A549 (cell line): ENCODE measurements at regions not wholly inside any gene's neighbourhood (a gene's known extent, or its start where the extent isn't known, plus 50 kb on each side); places are given as distances from the start of the nearest gene placed in this dataset.

Source experiments
- ATAC-seq, 2 experiments: fragments of 200-7000 bp in 1 of 2; fragments of >200 bp in 1 of 2; cut with Nextera tagmentation in 1 of 2; cut with Tn5 transposase in 1 of 2; 3 replicates each; pipeline versions ENCODE4 v1.8.0 to v1.9.1; 2018 to 2020; ENCODE audit warnings: mild to moderate bottlenecking in 1 of 2, moderate library complexity in 1 of 2
- CTCF ChIA-PET: fragments of 300-600 bp; sonication (Branson Sonifier 250); formaldehyde crosslinking; extraction: SDS; loops from one replicate; lab custom pipeline; 2021; ENCODE audit warnings: antibody characterized with exemption, inconsistent platforms; lab: Yijun Ruan, JAX
- POLR2A ChIA-PET: fragments of 350-600 bp; formaldehyde crosslinking; extraction: SDS; loops from one replicate; lab custom pipeline; 2021; ENCODE audit warnings: antibody characterized with exemption, inconsistent platforms; lab: Yijun Ruan, JAX
- DNase-seq, 2 experiments: peaks; one replicate each; pipeline versions ENCODE4 v3.0.0 to v3.0.0-alpha.2; 2011 to 2016; ENCODE audit warnings: low read depth in 1 of 2, low spot score in 1 of 2
- FAIRE-seq: peaks from 2 replicates; lab custom pipeline; 2011; peaks lifted over from hg19 to GRCh38; lab: Jason Lieb, UNC
- H3K27ac ChIP-seq, 2 experiments: fragments of >200 bp; sonication (Bioruptor Twin); formaldehyde crosslinking; 3 replicates each; pipeline ENCODE4 v1.5.1; 2016 to 2017
- H3K4me1 ChIP-seq: fragments of >200 bp; sonication (Bioruptor Twin); formaldehyde crosslinking; 3 replicates; pipeline ENCODE4 v1.6.1; 2016
- H3K4me2 ChIP-seq: fragments of >200 bp; sonication (Bioruptor Twin); formaldehyde crosslinking; 3 replicates; pipeline ENCODE4 v1.6.1; 2016
- H3K4me3 ChIP-seq: fragments of >200 bp; sonication (Bioruptor Twin); formaldehyde crosslinking; 3 replicates; pipeline ENCODE4 v1.5.1; 2016
- H3K9me3 ChIP-seq: fragments of >200 bp; sonication (Bioruptor Twin); formaldehyde crosslinking; 3 replicates; pipeline ENCODE4 v1.6.1; 2016
- BCL3 ChIP-seq: fragments of >200 bp; sonication (Bioruptor Twin); formaldehyde crosslinking; IDR thresholded peaks from 3 replicates; pipeline ENCODE4 v1.6.1; 2016
- CBX2 ChIP-seq: fragments of 200-600 bp; sonication (generic); IDR thresholded peaks from 2 replicates; pipeline ENCODE4 v1.6.1; 2016; ENCODE audit warnings: low read depth, mild to moderate bottlenecking, borderline replicate concordance
- CHD2 ChIP-seq: fragments of 150-350 bp; IDR thresholded peaks from 2 replicates; pipeline ENCODE4 v1.6.1; 2014; ENCODE audit warnings: low read length; ENCODE audit not compliant: partially characterized antibody
- EHF ChIP-seq: fragments of 250-450 bp; sonication (Bioruptor Pico); IDR thresholded peaks from 2 replicates; pipeline ENCODE4 v1.5.0; 2020; ENCODE audit warnings: mild to moderate bottlenecking
- EHMT2 ChIP-seq: fragments of 200-600 bp; sonication (generic); IDR thresholded peaks from 2 replicates; pipeline ENCODE4 v1.6.1; 2016; ENCODE audit warnings: antibody characterized with exemption, low read depth, mild to moderate bottlenecking, moderate library complexity
- EP300 ChIP-seq, 2 experiments: fragments of >200 bp; sonication (Bioruptor Twin); formaldehyde crosslinking; IDR thresholded peaks; 2 replicates in 1 of 2; 3 replicates in 1 of 2; pipeline ENCODE4 v1.6.1; 2016 to 2017
- ESRRA ChIP-seq: fragments of 150-350 bp; IDR thresholded peaks from 2 replicates; pipeline ENCODE4 v1.6.1; 2014; ENCODE audit warnings: mild to moderate bottlenecking, low read length, borderline replicate concordance
- FOXS1 ChIP-seq: fragments of 250-450 bp; sonication (Bioruptor Pico); IDR thresholded peaks from 2 replicates; pipeline ENCODE4 v1.5.0; 2020; ENCODE audit warnings: mild to moderate bottlenecking, moderate library complexity
- HES2 ChIP-seq: fragments of >200 bp; sonication (Bioruptor Twin); formaldehyde crosslinking; IDR thresholded peaks from 2 replicates; pipeline ENCODE4 v1.6.1; 2016
- HMGXB4 ChIP-seq: fragments of 250-450 bp; sonication (Bioruptor Pico); IDR thresholded peaks from 2 replicates; pipeline ENCODE4 v1.5.0; 2021; ENCODE audit warnings: mild to moderate bottlenecking, moderate library complexity, borderline replicate concordance
- HOXB13 ChIP-seq: fragments of 250-450 bp; sonication (Bioruptor Pico); IDR thresholded peaks from 2 replicates; pipeline ENCODE4 v1.5.0; 2020; ENCODE audit warnings: low read depth, mild to moderate bottlenecking, moderate library complexity
- JUN ChIP-seq, 2 experiments: fragments of >200 bp; sonication (Bioruptor Twin); formaldehyde crosslinking; IDR thresholded peaks; 2 replicates in 1 of 2; 3 replicates in 1 of 2; pipeline ENCODE4 v1.6.1; 2016 to 2017
- JUNB ChIP-seq: fragments of >200 bp; sonication (Bioruptor Twin); formaldehyde crosslinking; IDR thresholded peaks from 2 replicates; pipeline ENCODE4 v1.6.1; 2016
- MAFK ChIP-seq: fragments of 450-650 bp; IDR thresholded peaks from 2 replicates; pipeline ENCODE4 v1.6.1; 2014; ENCODE audit not compliant: partially characterized antibody
- MAZ ChIP-seq: fragments of 150-350 bp; IDR thresholded peaks from 2 replicates; pipeline ENCODE4 v1.6.1; 2014; ENCODE audit warnings: antibody characterized with exemption, low read depth, low read length, borderline replicate concordance
- MYC ChIP-seq: IDR thresholded peaks from 2 replicates; pipeline ENCODE4 v1.6.1; 2012; ENCODE audit warnings: mild to moderate bottlenecking, inconsistent platforms, low read length, improper control_type of control experiment, borderline replicate concordance
- NR3C1 ChIP-seq: fragments of >200 bp; sonication (Bioruptor Twin); formaldehyde crosslinking; IDR thresholded peaks from 3 replicates; pipeline ENCODE4 v1.6.1; 2017
- PBX3 ChIP-seq: IDR thresholded peaks from 2 replicates; pipeline ENCODE4 v1.6.1; 2012
- PHF8 ChIP-seq: fragments of 200-600 bp; sonication (generic); IDR thresholded peaks from 2 replicates; pipeline ENCODE4 v1.6.1; 2016; ENCODE audit warnings: low read depth, mild to moderate bottlenecking, antibody characterized with exemption, moderate library complexity, borderline replicate concordance
- POLR2A ChIP-seq: IDR thresholded peaks from 2 replicates; pipeline ENCODE4 v1.6.1; 2012; ENCODE audit warnings: mild to moderate bottlenecking, low read length
- RAD21 ChIP-seq, 2 experiments: fragments of >200 bp in 1 of 2; sonication (Bioruptor Twin) in 1 of 2; formaldehyde crosslinking in 1 of 2; IDR thresholded peaks in 1 of 2; conservative IDR thresholded peaks in 1 of 2; 2 replicates in 1 of 2; 3 replicates in 1 of 2; pipeline ENCODE4 v1.6.1; 2012 to 2018; ENCODE audit warnings: inconsistent platforms in 1 of 2
- RFX5 ChIP-seq: fragments of 450-650 bp; IDR thresholded peaks from 2 replicates; pipeline ENCODE4 v1.7.1; 2014; ENCODE audit warnings: antibody characterized with exemption, mild to moderate bottlenecking, moderate library complexity
- RNF2 ChIP-seq: fragments of 200-600 bp; sonication (generic); IDR thresholded peaks from 2 replicates; pipeline ENCODE4 v1.6.1; 2016; ENCODE audit warnings: low read depth, mild to moderate bottlenecking, antibody characterized with exemption, moderate library complexity, borderline replicate concordance
- SMC3 ChIP-seq: fragments of >200 bp; sonication (Bioruptor Twin); formaldehyde crosslinking; IDR thresholded peaks from 3 replicates; pipeline ENCODE4 v1.6.1; 2018; ENCODE audit warnings: inconsistent platforms
- TFCP2L1 ChIP-seq: fragments of 250-450 bp; sonication (Bioruptor Pico); IDR thresholded peaks from 2 replicates; pipeline ENCODE4 v1.5.0; 2021; ENCODE audit warnings: mild to moderate bottlenecking
- TP53 ChIP-seq: fragments of 250-450 bp; sonication (Bioruptor Pico); IDR thresholded peaks from 2 replicates; pipeline ENCODE4 v1.5.0; 2021; ENCODE audit warnings: mild to moderate bottlenecking, moderate library complexity
- USF2 ChIP-seq: fragments of 450-650 bp; IDR thresholded peaks from 2 replicates; pipeline ENCODE4 v1.6.1; 2014; ENCODE audit warnings: antibody characterized with exemption
- ZC3H11A ChIP-seq: fragments of 450-650 bp; IDR thresholded peaks from 2 replicates; pipeline ENCODE4 v1.6.1; 2014; ENCODE audit warnings: antibody characterized with exemption, mild to moderate bottlenecking
- WGBS: methylation state at CpG from one replicate; pipeline ENCODE4 v1.1.6; 2017; ENCODE audit errors: missing lambda C conversion rate; 5-methylcytosine and 5-hydroxymethylcytosine counted together

GRCh38 chr7:91427051-91427450 is 162.8 kb downstream of the FZD1 start:
- Histone ChIP-seq H3K4me3 (no peak overlapping the region), H3K27ac (no peak overlapping the region), H3K4me2 (no peak overlapping the region), H3K4me1 (no peaks in the 10 kb centered on the region), H3K9me3 (no peaks in the 10 kb centered on the region)
- FAIRE-seq (no peak), DNase-seq (no peak), ATAC-seq (no peak)
- CTCF ChIA-PET, result no interaction called here
- POLR2A ChIA-PET, result no interaction called here
- TF ChIP-seq RNF2 (no peak), RFX5 (no peak), HOXB13 (CRISPR knock-in tag) (no peak), HES2 (no peak), EP300 (IDR thresholded peaks at IDR 0.05) (no peak), NR3C1 (no peak), USF2 (no peak), POLR2A (no peak), MAFK (no peak), PHF8 (no peak), ZC3H11A (no peak), JUN (IDR thresholded peaks at IDR 0.05) (no peak), CBX2 (no peak), TP53 (no peak), BCL3 (no peak), FOXS1 (CRISPR knock-in tag) (no peak), MYC (no peak), TFCP2L1 (CRISPR knock-in tag) (no peak)

GRCh38 chr7:91431601-91432000 is 167.4 kb downstream of the FZD1 start:
- FAIRE-seq, result no peak
- no peaks in the 10 kb centered on the region for H3K4me1 ChIP-seq

More at GRCh38 chr7:91431601-91432000, 167.4 kb downstream of the FZD1 start:
- WGBS, result 3% methylated on average over 1 of the region's 1 CpG
- no peak overlapping the region for H3K4me3 ChIP-seq
- H3K4me2 ChIP-seq, result no peak overlapping the region
- no peak for DNase-seq
- ChIA-PET POLR2A (no interaction called here), CTCF (no interaction called here)
- no peak overlapping the region for H3K27ac ChIP-seq
- no peaks in the 10 kb centered on the region for H3K9me3 ChIP-seq
- no peak for ATAC-seq
- TF ChIP-seq FOXS1 (CRISPR knock-in tag) (no peak), PBX3 (no peak), RAD21 (conservative IDR thresholded peaks at IDR 0.05 in 1 of 2, IDR thresholded peaks at IDR 0.05 in 1 of 2) (no peak), EHMT2 (no peak), CHD2 (no peak), ESRRA (no peak), EHF (no peak), SMC3 (no peak), CBX2 (no peak), USF2 (no peak), HMGXB4 (CRISPR knock-in tag) (no peak), MAZ (no peak), JUNB (no peak), ZC3H11A (no peak), POLR2A (no peak)
